Osteocyte (in vitro differentiated cells): ENCODE measurements at regions not wholly inside any gene's neighbourhood (a gene's known extent, or its start where the extent isn't known, plus 50 kb on each side); places are given as distances from the start of the nearest gene placed in this dataset.
A peak's percentile ranks its signal among the peaks of the same experiment; 100 is the strongest.

Source experiments
- DNase-seq: peaks from one replicate; pipeline ENCODE4 v3.0.0; 2021; ENCODE audit warnings: mixed read lengths; ENCODE audit not compliant: unreplicated experiment; ENCODE audit errors: extremely low spot score
- H3K27ac Mint-ChIP-seq: one replicate; pipeline ENCODE4 v1.8.0; 2021; ENCODE audit warnings: mild to moderate bottlenecking, mixed read lengths; ENCODE audit not compliant: unreplicated experiment
- H3K27me3 Mint-ChIP-seq: one replicate; pipeline ENCODE4 v1.8.0; 2021; ENCODE audit warnings: mixed read lengths; ENCODE audit not compliant: unreplicated experiment
- H3K36me3 Mint-ChIP-seq: one replicate; pipeline ENCODE4 v1.8.0; 2021; ENCODE audit warnings: mixed read lengths; ENCODE audit not compliant: unreplicated experiment
- H3K4me1 Mint-ChIP-seq: one replicate; pipeline ENCODE4 v1.8.0; 2021; ENCODE audit warnings: mixed read lengths; ENCODE audit not compliant: unreplicated experiment
- H3K4me3 Mint-ChIP-seq: one replicate; pipeline ENCODE4 v1.8.0; 2021; ENCODE audit warnings: mild to moderate bottlenecking, moderate library complexity, mixed read lengths; ENCODE audit not compliant: unreplicated experiment
- H3K9me3 Mint-ChIP-seq: one replicate; pipeline ENCODE4 v1.8.0; 2021; ENCODE audit warnings: mixed read lengths; ENCODE audit not compliant: unreplicated experiment
- CTCF ChIP-seq: fragments of 200-600 bp; sonication (generic); IDR thresholded peaks from 2 replicates; pipeline ENCODE4 v1.5.0; 2021; ENCODE audit warnings: antibody characterized with exemption, mild to moderate bottlenecking, moderate library complexity

- H3K27me3 Mint-ChIP-seq = no peaks in the 10 kb centered on the region
- no peak for DNase-seq
- peaks cover 26% of the 10 kb centered on the region for H3K4me1 Mint-ChIP-seq
- no peak overlapping the region for H3K27ac Mint-ChIP-seq
- no peaks in the 10 kb centered on the region for H3K36me3 Mint-ChIP-seq
- no peaks in the 10 kb centered on the region for H3K9me3 Mint-ChIP-seq
- no peak for TF ChIP-seq CTCF
- no peak overlapping the region for H3K4me3 Mint-ChIP-seq
These were observed 92.3 kb upstream of the ZNF438 start for GRCh38 chr10:31123946-31124345.

GRCh38 chr10:31124852-31125251 is 93.2 kb upstream of the ZNF438 start:
- Mint-ChIP-seq H3K4me3 (no peak overlapping the region), H3K4me1 (peaks cover 33% of the 10 kb centered on the region), H3K27ac (no peak overlapping the region), H3K36me3 (no peaks in the 10 kb centered on the region), H3K27me3 (no peaks in the 10 kb centered on the region), H3K9me3 (no peaks in the 10 kb centered on the region)
- no peak for TF ChIP-seq CTCF
- no peak for DNase-seq

GRCh38 chr10:31125789-31126188 is 94.1 kb upstream of the ZNF438 start:
- no peaks in the 10 kb centered on the region for H3K27me3 Mint-ChIP-seq
- no peaks in the 10 kb centered on the region for H3K36me3 Mint-ChIP-seq
- no peak for TF ChIP-seq CTCF
- H3K4me1 Mint-ChIP-seq = peaks cover 32% of the 10 kb centered on the region
- H3K4me3 Mint-ChIP-seq = no peak overlapping the region
- no peaks in the 10 kb centered on the region for H3K9me3 Mint-ChIP-seq
- H3K27ac Mint-ChIP-seq = no peak overlapping the region
- no peak for DNase-seq

GRCh38 chr10:31126593-31126992 is 94.9 kb upstream of the ZNF438 start:
- DNase-seq = no peak
- Mint-ChIP-seq H3K4me1 (peaks cover 26% of the 10 kb centered on the region), H3K4me3 (no peak overlapping the region), H3K27ac (no peak overlapping the region), H3K27me3 (no peaks in the 10 kb centered on the region), H3K9me3 (no peaks in the 10 kb centered on the region), H3K36me3 (no peaks in the 10 kb centered on the region)
- TF ChIP-seq CTCF = no peak

- no peak for DNase-seq
- no peaks in the 10 kb centered on the region for H3K9me3 Mint-ChIP-seq
- H3K36me3 Mint-ChIP-seq = no peaks in the 10 kb centered on the region
- H3K4me1 Mint-ChIP-seq = peaks cover 24% of the 10 kb centered on the region
- H3K4me3 Mint-ChIP-seq = no peak overlapping the region
- H3K27me3 Mint-ChIP-seq = no peaks in the 10 kb centered on the region
- TF ChIP-seq CTCF = no peak
- peak overlapping the region; percentile 76 for H3K27ac Mint-ChIP-seq
These were observed 96.9 kb upstream of the ZNF438 start for GRCh38 chr10:31128536-31128935.
